CD8-positive, alpha-beta memory T cell (primary cell): ENCODE measurements at regions not wholly inside any gene's neighbourhood (a gene's known extent, or its start where the extent isn't known, plus 50 kb on each side); places are given as distances from the start of the nearest gene placed in this dataset.

Experiments
- CTCF ChIA-PET: fragments of 350-600 bp; sonication (Branson Sonifier 250); formaldehyde crosslinking; loops from one replicate; lab custom pipeline; 2021; ENCODE audit warnings: antibody characterized with exemption; lab: Charles Lee
- POLR2A ChIA-PET: fragments of 350-600 bp; sonication (Branson Sonifier 250); formaldehyde crosslinking; loops from one replicate; lab custom pipeline; 2021; ENCODE audit warnings: antibody characterized with exemption; lab: Charles Lee
- DNase-seq, 5 donors: peaks; one replicate each; pipeline versions ENCODE4 v3.0.0 to v3.0.0-alpha.2; 2020 to 2022; ENCODE audit warnings: mixed read lengths in 1 of 5
- H3K27ac ChIP-seq: one replicate; pipeline ENCODE4 v1.7.0; 2013; ENCODE audit warnings: low read depth, mild to moderate bottlenecking, low read length, moderate library complexity
- H3K27me3 ChIP-seq: 2 replicates; pipeline ENCODE4 v1.7.0; 2013; ENCODE audit warnings: low read length, mild to moderate bottlenecking; ENCODE audit not compliant: insufficient read depth, poor library complexity, severe bottlenecking
- H3K36me3 ChIP-seq: 2 replicates; pipeline ENCODE4 v1.7.0; 2013; ENCODE audit warnings: mild to moderate bottlenecking, low read length, moderate library complexity; ENCODE audit not compliant: insufficient read depth
- H3K4me1 ChIP-seq: 2 replicates; pipeline ENCODE4 v1.7.0; 2013; ENCODE audit warnings: mild to moderate bottlenecking, low read length, moderate library complexity; ENCODE audit not compliant: insufficient read depth
- H3K4me3 ChIP-seq: 2 replicates; pipeline ENCODE4 v1.7.0; 2013; ENCODE audit warnings: mild to moderate bottlenecking, low read length
- H3K9me3 ChIP-seq: 2 replicates; pipeline ENCODE4 v1.7.0; 2013; ENCODE audit warnings: mild to moderate bottlenecking, low read length
- H3K27ac Mint-ChIP-seq, 8 donors: one replicate each; pipeline ENCODE4 v1.8.0; 2020 to 2021; ENCODE audit warnings: mixed read lengths in 8 of 8, mild to moderate bottlenecking in 6 of 8, inconsistent platforms in 3 of 8, moderate library complexity in 3 of 8
- H3K27me3 Mint-ChIP-seq, 2 donors: one replicate each; pipeline ENCODE4 v1.8.0; 2020 to 2021; ENCODE audit warnings: mixed read lengths in 2 of 2, mild to moderate bottlenecking in 1 of 2, moderate library complexity in 1 of 2
- H3K36me3 Mint-ChIP-seq, 3 donors: one replicate each; pipeline ENCODE4 v1.8.0; 2020 to 2021; ENCODE audit warnings: mixed read lengths in 3 of 3, inconsistent platforms in 1 of 3, mild to moderate bottlenecking in 1 of 3
- H3K4me1 Mint-ChIP-seq, 3 donors: one replicate each; pipeline ENCODE4 v1.8.0; 2020 to 2021; ENCODE audit warnings: mixed read lengths in 3 of 3, inconsistent platforms in 1 of 3, mild to moderate bottlenecking in 1 of 3
- H3K4me3 Mint-ChIP-seq, 7 donors: one replicate each; pipeline ENCODE4 v1.8.0; 2020 to 2021; ENCODE audit warnings: mixed read lengths in 7 of 7, mild to moderate bottlenecking in 6 of 7, moderate library complexity in 4 of 7, inconsistent platforms in 2 of 7
- H3K9me3 Mint-ChIP-seq, 5 donors: one replicate each; pipeline ENCODE4 v1.8.0; 2020 to 2022; ENCODE audit warnings: mixed read lengths in 5 of 5, mild to moderate bottlenecking in 3 of 5, moderate library complexity in 2 of 5, inconsistent platforms in 1 of 5

- Mint-ChIP-seq H3K4me1 (no peaks in the 10 kb centered on the region), H3K27ac (no peak overlapping the region), H3K9me3 (peaks cover 0 to 18% (median 6%) of the 10 kb centered on the region in 5 donors), H3K4me3 (no peak overlapping the region), H3K27me3 (peaks cover 3 to 7% of the 10 kb centered on the region in 2 donors), H3K36me3 (no peaks in the 10 kb centered on the region)
- Histone ChIP-seq H3K4me3 (no peak overlapping the region), H3K4me1 (no peaks in the 10 kb centered on the region), H3K27me3 (no peaks in the 10 kb centered on the region), H3K36me3 (no peaks in the 10 kb centered on the region), H3K9me3 (no peaks in the 10 kb centered on the region), H3K27ac (no peak overlapping the region)
- ChIA-PET POLR2A (no interaction called here), CTCF (no interaction called here)
- DNase-seq: no peak
Measured at GRCh38 chr20:6209093-6209492, 86.3 kb upstream of the FERMT1 start.

- Mint-ChIP-seq H3K36me3 (no peaks in the 10 kb centered on the region), H3K4me1 (no peaks in the 10 kb centered on the region), H3K9me3 (peaks cover 0 to 2% (median under 1%) of the 10 kb centered on the region in 5 donors), H3K27me3 (no peaks in the 10 kb centered on the region), H3K4me3 (no peak overlapping the region), H3K27ac (no peak overlapping the region)
- CTCF ChIA-PET: no interaction called here
- no peaks in the 10 kb centered on the region for H3K9me3 ChIP-seq
- DNase-seq: no peak
- no peak overlapping the region for H3K4me3 ChIP-seq
- no peaks in the 10 kb centered on the region for H3K4me1 ChIP-seq
- no peaks in the 10 kb centered on the region for H3K27me3 ChIP-seq
- POLR2A ChIA-PET: no interaction called here
- H3K36me3 ChIP-seq: no peaks in the 10 kb centered on the region
- H3K27ac ChIP-seq: no peak overlapping the region
Measured at GRCh38 chr20:6200092-6200491, 77.3 kb upstream of the FERMT1 start.

GRCh38 chr20:6185268-6185667 is 62.4 kb upstream of the FERMT1 start:
- Histone ChIP-seq H3K4me1 (no peaks in the 10 kb centered on the region), H3K27me3 (no peaks in the 10 kb centered on the region), H3K9me3 (no peaks in the 10 kb centered on the region), H3K27ac (no peak overlapping the region), H3K36me3 (no peaks in the 10 kb centered on the region), H3K4me3 (no peak overlapping the region)
- Mint-ChIP-seq H3K36me3 (no peaks in the 10 kb centered on the region), H3K4me3 (no peak overlapping the region), H3K27ac (no peak overlapping the region), H3K4me1 (no peaks in the 10 kb centered on the region), H3K9me3 (peaks cover 0 to 2% (median 0%) of the 10 kb centered on the region in 5 donors), H3K27me3 (peaks cover 9 to 16% of the 10 kb centered on the region in 2 donors)
- no peak for DNase-seq
- POLR2A ChIA-PET: no interaction called here
- CTCF ChIA-PET: no interaction called here

- no peak overlapping the region for H3K27ac ChIP-seq
- ChIA-PET CTCF (no interaction called here), POLR2A (no interaction called here)
- peaks cover 0 to 5% (median 0%) of the 10 kb centered on the region in 5 donors for H3K9me3 Mint-ChIP-seq
- no peak overlapping the region for H3K4me3 ChIP-seq
- no peaks in the 10 kb centered on the region for H3K4me1 Mint-ChIP-seq
- H3K36me3 Mint-ChIP-seq: no peaks in the 10 kb centered on the region
- H3K27me3 Mint-ChIP-seq: peaks cover 9 to 16% of the 10 kb centered on the region in 2 donors
- no peaks in the 10 kb centered on the region for H3K36me3 ChIP-seq
- no peaks in the 10 kb centered on the region for H3K9me3 ChIP-seq
- H3K4me3 Mint-ChIP-seq: no peak overlapping the region
- no peak overlapping the region for H3K27ac Mint-ChIP-seq
- no peaks in the 10 kb centered on the region for H3K27me3 ChIP-seq
- no peak for DNase-seq
- no peaks in the 10 kb centered on the region for H3K4me1 ChIP-seq
Measured at GRCh38 chr20:6184086-6184485, 61.3 kb upstream of the FERMT1 start.

- no peaks in the 10 kb centered on the region for H3K27me3 ChIP-seq
Measured at GRCh38 chr20:6180531-6180930, 57.7 kb upstream of the FERMT1 start.

GRCh38 chr20:6178537-6178936 is 55.7 kb upstream of the FERMT1 start:
- Histone ChIP-seq H3K27ac (no peak overlapping the region), H3K4me3 (no peak overlapping the region), H3K27me3 (no peaks in the 10 kb centered on the region), H3K4me1 (no peaks in the 10 kb centered on the region), H3K9me3 (no peaks in the 10 kb centered on the region), H3K36me3 (no peaks in the 10 kb centered on the region)
- peaks cover 3 to 5% of the 10 kb centered on the region in 2 donors for H3K27me3 Mint-ChIP-seq
- POLR2A ChIA-PET: no interaction called here
- H3K4me1 Mint-ChIP-seq: no peaks in the 10 kb centered on the region
- peaks cover 0 to 5% (median 1%) of the 10 kb centered on the region in 5 donors for H3K9me3 Mint-ChIP-seq
- CTCF ChIA-PET: no interaction called here
- no peak overlapping the region for H3K27ac Mint-ChIP-seq
- DNase-seq: no peak
- no peak overlapping the region for H3K4me3 Mint-ChIP-seq
- no peaks in the 10 kb centered on the region for H3K36me3 Mint-ChIP-seq

More at GRCh38 chr20:6180531-6180930, 57.7 kb upstream of the FERMT1 start:
- Histone ChIP-seq H3K4me3 (no peak overlapping the region), H3K9me3 (no peaks in the 10 kb centered on the region), H3K4me1 (no peaks in the 10 kb centered on the region), H3K36me3 (no peaks in the 10 kb centered on the region), H3K27ac (no peak overlapping the region)
- Mint-ChIP-seq H3K36me3 (no peaks in the 10 kb centered on the region), H3K27me3 (peaks cover 3 to 9% of the 10 kb centered on the region in 2 donors), H3K27ac (no peak overlapping the region), H3K4me3 (no peak overlapping the region), H3K4me1 (no peaks in the 10 kb centered on the region), H3K9me3 (peaks cover 0 to 5% (median 0%) of the 10 kb centered on the region in 5 donors)
- DNase-seq: no peak
- POLR2A ChIA-PET: no interaction called here
- CTCF ChIA-PET: no interaction called here

- Mint-ChIP-seq H3K4me1 (no peaks in the 10 kb centered on the region), H3K4me3 (no peak overlapping the region), H3K36me3 (no peaks in the 10 kb centered on the region), H3K27ac (no peak overlapping the region), H3K9me3 (peaks cover 3 to 8% (median 6%) of the 10 kb centered on the region in 5 donors), H3K27me3 (peaks cover 3 to 5% of the 10 kb centered on the region in 2 donors)
- Histone ChIP-seq H3K4me3 (no peak overlapping the region), H3K27me3 (no peaks in the 10 kb centered on the region), H3K27ac (no peak overlapping the region), H3K9me3 (no peaks in the 10 kb centered on the region), H3K4me1 (no peaks in the 10 kb centered on the region), H3K36me3 (no peaks in the 10 kb centered on the region)
- ChIA-PET CTCF (no interaction called here), POLR2A (no interaction called here)
- no peak for DNase-seq
Measured at GRCh38 chr20:6173481-6173880, 50.7 kb upstream of the FERMT1 start.
